Fibroblast of lung (primary cell): ENCODE measurements at regions not wholly inside any gene's neighbourhood (a gene's known extent, or its start where the extent isn't known, plus 50 kb on each side); places are given as distances from the start of the nearest gene placed in this dataset.

Source experiments
- DNase-seq, 2 donors: peaks; one replicate each; pipeline versions ENCODE4 v3.0.0 to v3.0.0-alpha.2; 2010; ENCODE audit warnings: low read depth in 2 of 2
- H2AFZ ChIP-seq: 2 replicates; pipeline ENCODE4 v1.5.1; 2012; ENCODE audit warnings: low read length, control low read depth, inconsistent platforms
- H3K27ac ChIP-seq: 2 replicates; pipeline ENCODE4 v1.5.1; 2011; ENCODE audit warnings: low read length, control low read depth; ENCODE audit not compliant: insufficient read depth
- H3K27me3 ChIP-seq: 2 replicates; pipeline ENCODE4 v1.5.1; 2011; ENCODE audit warnings: mild to moderate bottlenecking, low read length; ENCODE audit not compliant: control insufficient read depth, insufficient read depth
- H3K36me3 ChIP-seq: 2 replicates; pipeline ENCODE4 v1.5.1; 2011; ENCODE audit warnings: low read length; ENCODE audit not compliant: control insufficient read depth, insufficient read depth
- H3K4me1 ChIP-seq: 2 replicates; pipeline ENCODE4 v1.5.1; 2011; ENCODE audit warnings: low read length; ENCODE audit not compliant: control insufficient read depth, insufficient read depth; ENCODE audit errors: extremely low read depth
- H3K4me2 ChIP-seq: 2 replicates; pipeline ENCODE4 v1.5.1; 2011; ENCODE audit warnings: low read length, control low read depth; ENCODE audit not compliant: insufficient read depth; ENCODE audit errors: extremely low read depth
- H3K4me3 ChIP-seq, 4 experiments: fragments of 200-600 bp in 1 of 4; sonication (generic) in 1 of 4; replicated peaks in 1 of 4; 2 replicates each; pipeline ENCODE4 v1.5.1; 2011 to 2016; ENCODE audit warnings: low read length in 4 of 4, low read depth in 3 of 4, mild to moderate bottlenecking in 3 of 4, control low read depth in 2 of 4, inconsistent platforms in 1 of 4, mixed read lengths in 1 of 4; ENCODE audit not compliant: insufficient read depth in 1 of 4; ENCODE audit errors: control extremely low read depth in 1 of 4
- H3K79me2 ChIP-seq: 2 replicates; pipeline ENCODE4 v1.5.1; 2012; ENCODE audit warnings: mild to moderate bottlenecking, low read length, inconsistent platforms; ENCODE audit not compliant: control insufficient read depth, insufficient read depth
- H3K9ac ChIP-seq: 2 replicates; pipeline ENCODE4 v1.5.1; 2011; ENCODE audit warnings: mild to moderate bottlenecking, low read length, control low read depth; ENCODE audit not compliant: insufficient read depth
- H3K9me3 ChIP-seq: 2 replicates; pipeline ENCODE4 v1.5.1; 2012; ENCODE audit warnings: low read depth, low read length; ENCODE audit not compliant: control insufficient read depth, insufficient read depth
- H4K20me1 ChIP-seq: 2 replicates; pipeline ENCODE4 v1.5.1; 2011; ENCODE audit warnings: low read length; ENCODE audit not compliant: control insufficient read depth, insufficient read depth; ENCODE audit errors: extremely low read depth
- EZH2 ChIP-seq: IDR thresholded peaks from 2 replicates; pipeline ENCODE4 v1.5.1; 2012; ENCODE audit warnings: low read length, control low read depth, mild to moderate bottlenecking; ENCODE audit errors: missing control alignments
- TF ChIP-seq, protein P1 (sequence below), 2 donors: IDR thresholded peaks in 1 of 2; conservative IDR thresholded peaks in 1 of 2; 1 replicate in 1 of 2; 2 replicates in 1 of 2; pipeline ENCODE4 v1.5.1; 2011 to 2012; ENCODE audit warnings: low read length in 2 of 2, control low read depth in 1 of 2, inconsistent platforms in 1 of 2, low read depth in 1 of 2, mild to moderate bottlenecking in 1 of 2

DNA sequence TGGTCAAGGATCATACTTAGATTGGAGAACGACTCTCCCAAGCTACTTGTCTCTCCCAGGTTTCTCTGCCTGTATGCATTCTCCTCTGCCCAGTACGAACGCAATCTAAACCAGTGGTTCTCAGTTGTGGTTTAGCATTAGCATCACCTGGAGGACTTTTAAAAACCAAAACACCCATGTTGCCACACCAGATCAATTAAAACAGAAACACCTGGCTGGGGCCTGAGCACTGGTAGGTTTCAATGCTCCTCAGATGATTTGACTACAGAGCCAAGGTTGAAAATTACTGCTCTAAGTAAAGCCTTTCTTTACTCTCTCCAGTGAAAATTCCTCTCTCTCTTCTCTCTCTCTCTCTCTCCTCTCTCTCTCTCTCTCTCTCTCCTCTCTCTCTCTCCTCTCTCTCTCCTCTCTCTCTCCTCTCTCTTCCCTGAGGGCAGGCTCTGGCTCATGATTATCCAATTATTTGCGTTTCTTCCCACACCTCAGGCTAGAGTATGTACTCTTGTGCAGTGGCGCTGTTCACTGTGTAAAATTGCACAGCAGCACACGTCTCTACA is 153.7 kb upstream of the FGF13 start:
- Histone ChIP-seq H3K36me3 (no peaks in the 10 kb centered on the region), H3K9me3 (no peaks in the 10 kb centered on the region), H2AFZ (no peak overlapping the region), H3K27ac (no peak overlapping the region), H3K79me2 (no peaks in the 10 kb centered on the region), H3K4me2 (no peak overlapping the region), H3K9ac (no peak overlapping the region), H3K27me3 (no peaks in the 10 kb centered on the region), H4K20me1 (no peaks in the 10 kb centered on the region), H3K4me1 (no peaks in the 10 kb centered on the region), H3K4me3 (no peak overlapping the region)
- TF ChIP-seq, protein P1, sequence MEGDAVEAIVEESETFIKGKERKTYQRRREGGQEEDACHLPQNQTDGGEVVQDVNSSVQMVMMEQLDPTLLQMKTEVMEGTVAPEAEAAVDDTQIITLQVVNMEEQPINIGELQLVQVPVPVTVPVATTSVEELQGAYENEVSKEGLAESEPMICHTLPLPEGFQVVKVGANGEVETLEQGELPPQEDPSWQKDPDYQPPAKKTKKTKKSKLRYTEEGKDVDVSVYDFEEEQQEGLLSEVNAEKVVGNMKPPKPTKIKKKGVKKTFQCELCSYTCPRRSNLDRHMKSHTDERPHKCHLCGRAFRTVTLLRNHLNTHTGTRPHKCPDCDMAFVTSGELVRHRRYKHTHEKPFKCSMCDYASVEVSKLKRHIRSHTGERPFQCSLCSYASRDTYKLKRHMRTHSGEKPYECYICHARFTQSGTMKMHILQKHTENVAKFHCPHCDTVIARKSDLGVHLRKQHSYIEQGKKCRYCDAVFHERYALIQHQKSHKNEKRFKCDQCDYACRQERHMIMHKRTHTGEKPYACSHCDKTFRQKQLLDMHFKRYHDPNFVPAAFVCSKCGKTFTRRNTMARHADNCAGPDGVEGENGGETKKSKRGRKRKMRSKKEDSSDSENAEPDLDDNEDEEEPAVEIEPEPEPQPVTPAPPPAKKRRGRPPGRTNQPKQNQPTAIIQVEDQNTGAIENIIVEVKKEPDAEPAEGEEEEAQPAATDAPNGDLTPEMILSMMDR (conservative IDR thresholded peaks at IDR 0.05 in 1 of 2, IDR thresholded peaks at IDR 0.05 in 1 of 2; ENCODE audit: low read depth in 1 of 2, low read length in 2 of 2): no peak
- TF ChIP-seq EZH2: no peak
- DNase-seq: no peak

DNA sequence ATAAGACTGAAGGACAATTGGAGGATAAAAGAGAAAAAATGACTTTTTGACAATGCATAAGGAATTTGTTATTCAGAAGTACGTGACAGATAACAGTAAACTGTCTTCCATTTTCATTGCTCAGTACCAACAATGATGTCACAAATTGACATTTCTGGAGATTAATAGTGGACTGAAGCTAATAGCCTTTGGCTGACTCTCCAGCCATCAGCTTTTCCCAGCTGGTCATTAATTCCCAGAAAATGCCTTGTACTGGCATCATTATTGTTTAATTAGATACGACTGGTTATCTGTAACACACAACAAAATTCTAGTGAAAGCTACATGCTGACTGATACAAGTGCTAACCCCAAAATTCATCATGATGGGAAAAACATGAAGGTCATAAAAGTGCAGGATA is 147.9 kb upstream of the FGF13 start:
- Histone ChIP-seq H3K27me3 (no peaks in the 10 kb centered on the region), H3K4me3 (no peak overlapping the region), H2AFZ (no peak overlapping the region), H4K20me1 (no peaks in the 10 kb centered on the region), H3K36me3 (no peaks in the 10 kb centered on the region), H3K4me2 (no peak overlapping the region), H3K4me1 (no peaks in the 10 kb centered on the region), H3K27ac (no peak overlapping the region), H3K9ac (no peak overlapping the region), H3K79me2 (no peaks in the 10 kb centered on the region), H3K9me3 (no peaks in the 10 kb centered on the region)
- DNase-seq: peak; percentile 0 to 49
- TF ChIP-seq, protein P1 (conservative IDR thresholded peaks at IDR 0.05 in 1 of 2, IDR thresholded peaks at IDR 0.05 in 1 of 2; ENCODE audit: low read depth in 1 of 2, low read length in 2 of 2): no peak
- TF ChIP-seq EZH2: no peak

DNA sequence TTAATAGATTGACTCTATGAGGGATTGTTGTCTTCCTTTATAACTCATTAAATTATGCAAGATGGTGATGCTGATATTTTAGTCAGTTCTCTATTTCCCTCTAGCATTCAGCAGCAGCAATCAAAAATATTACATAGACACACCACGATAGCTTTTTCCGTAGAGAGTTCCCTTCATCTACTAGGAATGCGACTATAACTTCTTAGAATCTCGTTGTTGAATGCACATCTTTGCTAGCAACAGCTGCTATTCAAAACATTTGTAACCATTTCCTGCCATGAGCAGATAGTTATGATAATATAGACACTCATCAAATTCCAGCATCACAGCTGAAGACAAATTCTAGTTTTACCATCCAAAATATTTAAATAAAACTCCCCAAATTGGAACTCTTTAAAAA is 147.4 kb upstream of the FGF13 start:
- Histone ChIP-seq H3K27me3 (no peaks in the 10 kb centered on the region), H4K20me1 (no peaks in the 10 kb centered on the region), H3K4me2 (no peak overlapping the region), H3K4me1 (no peaks in the 10 kb centered on the region), H3K9ac (no peak overlapping the region), H2AFZ (no peak overlapping the region), H3K79me2 (no peaks in the 10 kb centered on the region), H3K9me3 (no peaks in the 10 kb centered on the region), H3K27ac (no peak overlapping the region), H3K4me3 (no peak overlapping the region), H3K36me3 (no peaks in the 10 kb centered on the region)
- DNase-seq: peak in 1 of 2 donors; percentile 58
- TF ChIP-seq EZH2: no peak
- TF ChIP-seq, protein P1 (conservative IDR thresholded peaks at IDR 0.05 in 1 of 2, IDR thresholded peaks at IDR 0.05 in 1 of 2; ENCODE audit: low read depth in 1 of 2, low read length in 2 of 2): no peak
